ENCODE measurements at regions not wholly inside any gene's neighbourhood (a gene's known extent, or its start where the extent isn't known, plus 50 kb on each side); places are given as distances from the start of the nearest gene placed in this dataset.

DNA sequence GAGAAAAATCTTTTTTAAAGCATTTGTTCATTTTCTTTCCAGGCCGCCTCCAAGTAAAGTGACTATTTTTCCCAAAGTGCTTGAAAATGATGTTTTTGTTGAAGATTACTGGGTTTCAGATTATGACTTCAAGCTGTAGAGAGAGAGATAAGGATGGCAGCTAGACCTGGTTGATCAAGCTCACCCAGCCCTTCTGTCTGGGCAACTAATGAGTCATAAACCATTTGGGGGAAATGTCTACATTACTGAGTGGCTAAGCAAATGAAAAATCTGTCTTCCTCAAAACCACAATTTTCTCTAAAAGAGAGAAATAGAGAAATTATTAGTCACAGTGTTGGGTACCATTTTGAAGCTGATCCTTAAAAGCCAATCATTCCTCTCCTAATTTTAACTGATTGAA, 355.4 kb upstream of the CPEB2 start:
- no peak for DNase-seq

DNA sequence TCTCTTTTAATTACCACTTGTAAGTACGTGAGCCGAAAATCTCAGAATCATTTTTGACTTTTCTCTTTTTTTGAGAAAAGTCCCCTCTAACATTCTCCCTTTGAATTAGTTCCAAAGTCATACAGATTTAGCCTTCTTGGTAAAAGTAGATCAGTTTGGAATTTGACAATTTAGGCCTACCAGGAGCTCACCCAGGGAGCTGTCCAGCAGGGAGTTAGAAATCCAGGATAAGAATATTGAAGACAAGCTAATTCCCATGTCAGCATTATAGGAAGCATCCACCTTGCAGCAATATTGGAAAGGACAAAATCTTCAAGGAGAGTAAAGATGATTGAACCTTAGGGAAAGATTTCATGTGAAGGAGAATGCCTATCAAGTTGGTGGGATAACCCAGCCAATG, 352.2 kb upstream of the CPEB2 start:
- no peak for DNase-seq

DNA sequence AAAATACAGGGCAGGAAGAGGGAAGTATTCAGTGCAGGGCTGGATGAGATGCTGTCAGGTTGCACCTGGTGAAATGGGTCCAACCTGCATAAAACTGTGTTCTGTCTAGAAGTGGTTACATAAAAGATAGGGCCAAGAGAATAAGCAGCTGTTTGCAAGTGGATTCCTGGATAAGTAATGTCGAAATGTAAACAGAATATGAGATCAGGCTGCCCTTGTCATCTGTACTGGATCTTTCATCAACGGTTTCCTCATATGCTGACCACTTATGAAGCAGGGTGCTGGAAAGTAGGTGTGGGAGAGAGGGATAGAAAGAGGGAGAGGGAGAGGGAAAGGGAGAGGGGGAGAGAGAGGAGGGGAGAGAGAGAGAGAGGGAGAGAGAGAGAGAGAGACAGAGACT, 349.8 kb upstream of the CPEB2 start:
- DNase-seq = no peak

DNA sequence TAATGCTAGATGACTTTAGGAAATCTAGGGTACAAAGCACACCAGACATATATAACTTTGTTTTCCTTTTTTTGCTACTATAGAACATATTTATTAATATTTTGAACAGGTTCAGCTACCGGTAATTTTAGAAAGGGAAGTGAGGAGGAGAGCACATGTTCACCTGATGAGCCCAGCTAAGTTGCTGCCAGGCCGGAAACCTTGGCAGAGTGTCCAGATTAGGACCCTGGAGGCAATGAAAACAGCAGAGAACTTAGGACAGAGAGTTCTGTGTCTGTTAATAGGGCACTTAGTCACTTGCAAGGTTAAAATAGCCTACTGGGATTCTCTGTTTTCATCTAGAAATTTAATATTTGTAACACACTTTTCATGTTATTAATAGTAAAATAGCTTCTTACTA, 348.9 kb upstream of the CPEB2 start:
- no peak for DNase-seq

GRCh38 chr4:14659286-14659685, 343.0 kb upstream of the CPEB2 start:
- DNase-seq = no peak

DNA sequence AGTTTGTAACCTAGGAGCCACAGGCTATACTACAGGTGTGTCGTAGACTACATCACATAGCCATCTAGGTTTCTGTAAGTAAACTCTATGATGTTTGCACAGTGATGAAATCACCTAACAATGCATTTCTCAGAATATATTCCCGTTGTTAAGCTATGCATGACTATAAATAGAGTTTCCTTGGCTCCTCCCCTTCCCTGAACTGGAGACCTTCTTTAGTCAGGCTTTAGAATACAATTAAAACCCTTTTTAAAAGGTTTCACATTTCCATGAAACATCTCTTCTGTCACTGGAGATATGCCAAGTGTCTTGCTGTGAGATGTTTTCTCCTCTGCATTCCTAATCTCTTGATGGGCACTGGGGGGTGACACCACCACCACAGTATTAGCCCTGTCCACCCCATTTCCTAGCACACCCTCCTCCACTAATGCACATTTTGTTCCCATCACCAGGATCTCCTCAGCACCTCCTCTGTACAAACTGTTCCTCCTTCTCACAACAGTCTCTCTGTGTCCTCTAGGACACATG, 334.6 kb upstream of the CPEB2 start:
- DNase-seq = no peak

DNA sequence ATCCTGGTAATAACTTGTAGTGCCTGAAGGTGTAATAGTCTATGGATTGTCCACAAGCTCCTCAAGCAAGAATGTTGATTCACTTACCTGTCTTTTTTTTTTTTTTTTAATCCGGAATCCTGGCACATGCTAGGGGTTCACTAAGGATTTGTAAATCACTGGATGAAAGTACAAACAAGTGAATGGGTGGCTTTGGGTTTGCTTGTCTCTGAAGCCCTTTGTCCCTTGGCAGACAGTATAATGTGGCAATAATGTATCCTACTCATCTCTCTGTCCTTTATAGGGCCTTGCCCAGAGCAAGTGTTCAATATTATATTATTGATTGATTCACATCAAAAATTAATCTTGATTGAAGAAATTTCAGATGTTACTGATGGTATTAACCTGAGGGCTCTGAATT, 334.0 kb upstream of the CPEB2 start:
- DNase-seq = no peak

GRCh38 chr4:14669371-14669770, 332.9 kb upstream of the CPEB2 start:
- DNase-seq = no peak

GRCh38 chr4:14671146-14671545, 331.1 kb upstream of the CPEB2 start:
- no peak for DNase-seq

- no peak for DNase-seq
These were observed 326.8 kb upstream of the CPEB2 start for GRCh38 chr4:14675279-14675985.

GRCh38 chr4:14679906-14680305, 322.4 kb upstream of the CPEB2 start:
- DNase-seq = no peak

GRCh38 chr4:14681330-14681729, 321.0 kb upstream of the CPEB2 start:
- DNase-seq = no peak

DNA sequence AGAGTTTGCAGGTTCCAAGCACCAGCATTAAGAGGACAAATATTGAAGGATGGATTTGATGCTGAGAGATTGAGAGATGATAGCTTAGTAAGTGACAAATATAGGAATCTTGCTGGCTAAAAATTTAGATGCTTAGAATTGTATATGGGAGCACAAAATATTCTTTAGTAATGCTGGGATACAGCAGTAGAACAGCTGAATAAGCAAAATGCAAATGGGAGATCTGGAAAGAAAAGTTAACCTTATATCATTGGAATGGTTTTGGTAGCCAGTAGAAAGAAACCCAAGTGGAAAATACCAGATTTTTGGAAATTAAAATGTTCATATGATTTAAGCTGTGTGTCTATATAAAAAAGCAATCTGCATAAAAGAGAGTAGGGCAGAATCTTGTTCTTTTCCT, 308.6 kb upstream of the CPEB2 start:
- DNase-seq = no peak

GRCh38 chr4:14695095-14695845, 307.0 kb upstream of the CPEB2 start:
- DNase-seq = no peak

- no peak for DNase-seq
These were observed 302.2 kb upstream of the CPEB2 start for GRCh38 chr4:14700083-14700482.

GRCh38 chr4:14700544-14700943, 301.7 kb upstream of the CPEB2 start:
- DNase-seq = no peak

GRCh38 chr4:14701389-14701788, 300.9 kb upstream of the CPEB2 start:
- DNase-seq = no peak

GRCh38 chr4:14701896-14702295, 300.4 kb upstream of the CPEB2 start:
- no peak for DNase-seq

- DNase-seq = no peak
These were observed 293.7 kb upstream of the CPEB2 start for GRCh38 chr4:14708574-14708973.

- no peak for DNase-seq
These were observed 291.0 kb upstream of the CPEB2 start for GRCh38 chr4:14711259-14711658.

GRCh38 chr4:14716691-14717090, 285.6 kb upstream of the CPEB2 start:
- DNase-seq = no peak

GRCh38 chr4:14719053-14719452, 283.2 kb upstream of the CPEB2 start:
- no peak for DNase-seq

DNA sequence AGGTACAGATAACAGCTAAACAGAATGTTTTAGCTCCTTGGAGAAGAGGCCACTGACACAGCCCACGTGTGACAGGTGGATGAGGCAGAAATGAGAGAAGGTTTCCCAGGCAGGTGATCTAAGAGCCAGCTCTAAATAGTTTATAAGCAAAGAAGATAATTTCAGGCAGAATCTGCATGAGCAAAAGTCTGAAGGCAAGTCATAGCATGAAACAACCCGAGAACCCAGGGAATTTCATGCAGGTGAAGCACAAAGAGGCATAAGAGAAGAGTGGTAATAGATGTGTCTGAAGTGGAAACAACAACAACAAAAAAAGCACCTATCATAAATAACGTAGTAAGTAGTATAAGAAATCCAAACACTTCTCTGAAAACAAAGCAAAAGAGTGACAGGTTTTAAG, 275.8 kb upstream of the CPEB2 start:
- DNase-seq = no peak

GRCh38 chr4:14726877-14727361, 275.4 kb upstream of the CPEB2 start:
- no peak for DNase-seq

Measured in right kidney (tissue), 1 donor.